Nephron (organoid): ENCODE measurements at regions not wholly inside any gene's neighbourhood (a gene's known extent, or its start where the extent isn't known, plus 50 kb on each side); places are given as distances from the start of the nearest gene placed in this dataset.
A peak's percentile ranks its signal among the peaks of the same experiment; 100 is the strongest.
"Not testable (repeated sequence)": the region's sequence is repeated elsewhere in the genome, so short reads cannot be mapped to it uniquely, and the experiment has no call there.

ENCODE experiments used
- H3K27ac Mint-ChIP-seq, 3 experiments: 2 replicates each; pipeline ENCODE4 v1.8.0; 2020; ENCODE audit warnings: mixed read lengths in 3 of 3, mild to moderate bottlenecking in 2 of 3, moderate library complexity in 1 of 3
- H3K27me3 Mint-ChIP-seq: 2 replicates; pipeline ENCODE4 v1.8.0; 2021; ENCODE audit warnings: low read depth, mild to moderate bottlenecking, moderate library complexity, mixed read lengths
- H3K36me3 Mint-ChIP-seq: 2 replicates; pipeline ENCODE4 v1.8.0; 2020; ENCODE audit warnings: low read depth, mixed read lengths
- H3K4me1 Mint-ChIP-seq: 2 replicates; pipeline ENCODE4 v1.8.0; 2020; ENCODE audit warnings: mixed read lengths
- H3K4me3 Mint-ChIP-seq, 3 experiments: 2 replicates each; pipeline ENCODE4 v1.8.0; 2020; ENCODE audit warnings: mild to moderate bottlenecking in 3 of 3, mixed read lengths in 3 of 3, moderate library complexity in 2 of 3
- H3K9me3 Mint-ChIP-seq: 2 replicates; pipeline ENCODE4 v1.8.0; 2020; ENCODE audit warnings: mixed read lengths
- CTCF ChIP-seq, 3 experiments: fragments of 200-600 bp; sonication (generic); IDR thresholded peaks; one replicate each; pipeline ENCODE4 v1.5.0; 2021; ENCODE audit warnings: antibody characterized with exemption in 3 of 3; ENCODE audit not compliant: unreplicated experiment in 3 of 3

GRCh38 chr11:89616999-89617602, 93.0 kb upstream of the TRIM77 start:
- H3K4me3 Mint-ChIP-seq, H3K4me1 Mint-ChIP-seq, H3K36me3 Mint-ChIP-seq, H3K27me3 Mint-ChIP-seq, H3K9me3 Mint-ChIP-seq: not testable (repeated sequence)
- peak overlapping the region; percentile 72 to 96 (median 86) for H3K27ac Mint-ChIP-seq
- TF ChIP-seq CTCF (IDR thresholded peaks at IDR 0.05; ENCODE audit: unreplicated experiment in 3 of 3), result peak; percentile 62 to 70 (median 63)

- H3K36me3 Mint-ChIP-seq, H3K27me3 Mint-ChIP-seq, H3K9me3 Mint-ChIP-seq, H3K4me3 Mint-ChIP-seq: not testable (repeated sequence)
- peaks cover 14% of the 10 kb centered on the region for H3K4me1 Mint-ChIP-seq
- H3K27ac Mint-ChIP-seq, result peak overlapping the region in 1 of 3 experiments; percentile 39
Measured at GRCh38 chr11:89620721-89621120, 89.4 kb upstream of the TRIM77 start.

- Mint-ChIP-seq H3K4me3 (no peak overlapping the region), H3K27me3 (no peaks in the 10 kb centered on the region), H3K4me1 (peaks cover 9% of the 10 kb centered on the region), H3K9me3 (no peaks in the 10 kb centered on the region), H3K27ac (no peak overlapping the region), H3K36me3 (no peaks in the 10 kb centered on the region)
- TF ChIP-seq CTCF (IDR thresholded peaks at IDR 0.05; ENCODE audit: unreplicated experiment in 3 of 3), result peak in 1 of 3 experiments; percentile 27
Measured at GRCh38 chr11:89625171-89625570, 84.9 kb upstream of the TRIM77 start.

- H3K36me3 Mint-ChIP-seq, result no peaks in the 10 kb centered on the region
- H3K4me1 Mint-ChIP-seq, result peaks cover 4% of the 10 kb centered on the region
- no peaks in the 10 kb centered on the region for H3K27me3 Mint-ChIP-seq
- H3K9me3 Mint-ChIP-seq, result no peaks in the 10 kb centered on the region
- H3K4me3 Mint-ChIP-seq, result no peak overlapping the region
- no peak for TF ChIP-seq CTCF (IDR thresholded peaks at IDR 0.05; ENCODE audit: unreplicated experiment in 3 of 3)
- H3K27ac Mint-ChIP-seq, result no peak overlapping the region
Measured at GRCh38 chr11:89626366-89626765, 83.7 kb upstream of the TRIM77 start.

GRCh38 chr11:89626881-89627280, 83.2 kb upstream of the TRIM77 start:
- H3K9me3 Mint-ChIP-seq, H3K36me3 Mint-ChIP-seq, H3K4me3 Mint-ChIP-seq, H3K27ac Mint-ChIP-seq, H3K27me3 Mint-ChIP-seq, H3K4me1 Mint-ChIP-seq: not testable (repeated sequence)

DNA sequence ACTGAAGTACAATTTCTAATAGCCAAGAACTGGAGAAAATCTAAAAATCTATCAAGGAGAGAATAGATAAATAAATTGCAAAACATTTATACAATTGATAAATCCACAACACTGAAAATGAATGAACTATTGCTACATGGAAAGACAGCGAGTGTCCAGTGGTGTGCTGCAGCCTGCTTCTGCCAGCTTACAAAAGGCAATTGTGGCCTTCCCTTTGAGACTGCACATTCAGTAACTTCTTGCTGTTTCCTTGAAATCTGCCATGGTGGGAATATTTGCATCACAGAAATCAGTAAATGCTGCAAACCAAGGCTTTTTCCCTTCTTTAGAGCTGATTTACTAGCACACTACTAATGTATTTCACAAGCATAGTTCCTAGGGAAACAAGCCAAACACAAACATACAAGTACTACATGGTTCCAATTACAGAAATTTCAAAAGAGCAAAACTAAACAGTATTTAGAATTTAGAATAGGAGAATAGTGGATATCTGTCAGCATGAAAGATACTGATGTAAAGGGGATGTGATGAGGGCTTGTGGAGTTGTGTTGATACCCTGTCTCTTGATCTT, 76.9 kb upstream of the TRIM77 start:
- no peaks in the 10 kb centered on the region for H3K9me3 Mint-ChIP-seq
- H3K4me1 Mint-ChIP-seq, result no peaks in the 10 kb centered on the region
- no peaks in the 10 kb centered on the region for H3K36me3 Mint-ChIP-seq
- no peak overlapping the region for H3K27ac Mint-ChIP-seq
- no peaks in the 10 kb centered on the region for H3K27me3 Mint-ChIP-seq
- H3K4me3 Mint-ChIP-seq, result no peak overlapping the region
- TF ChIP-seq CTCF (IDR thresholded peaks at IDR 0.05; ENCODE audit: unreplicated experiment in 3 of 3), result no peak

- H3K4me1 Mint-ChIP-seq, H3K4me3 Mint-ChIP-seq, H3K36me3 Mint-ChIP-seq, H3K9me3 Mint-ChIP-seq, H3K27ac Mint-ChIP-seq, H3K27me3 Mint-ChIP-seq: not testable (repeated sequence)
Measured at GRCh38 chr11:89640777-89641176, 69.3 kb upstream of the TRIM77 start.

- not testable (repeated sequence) for H3K27me3 Mint-ChIP-seq, H3K4me1 Mint-ChIP-seq, H3K4me3 Mint-ChIP-seq, H3K36me3 Mint-ChIP-seq, H3K27ac Mint-ChIP-seq, H3K9me3 Mint-ChIP-seq
Measured at GRCh38 chr11:89648232-89648631, 61.9 kb upstream of the TRIM77 start.

- H3K9me3 Mint-ChIP-seq, H3K27ac Mint-ChIP-seq, H3K36me3 Mint-ChIP-seq, H3K4me1 Mint-ChIP-seq, H3K4me3 Mint-ChIP-seq, H3K27me3 Mint-ChIP-seq: not testable (repeated sequence)
Measured at GRCh38 chr11:89648996-89649395, 61.1 kb upstream of the TRIM77 start.

DNA sequence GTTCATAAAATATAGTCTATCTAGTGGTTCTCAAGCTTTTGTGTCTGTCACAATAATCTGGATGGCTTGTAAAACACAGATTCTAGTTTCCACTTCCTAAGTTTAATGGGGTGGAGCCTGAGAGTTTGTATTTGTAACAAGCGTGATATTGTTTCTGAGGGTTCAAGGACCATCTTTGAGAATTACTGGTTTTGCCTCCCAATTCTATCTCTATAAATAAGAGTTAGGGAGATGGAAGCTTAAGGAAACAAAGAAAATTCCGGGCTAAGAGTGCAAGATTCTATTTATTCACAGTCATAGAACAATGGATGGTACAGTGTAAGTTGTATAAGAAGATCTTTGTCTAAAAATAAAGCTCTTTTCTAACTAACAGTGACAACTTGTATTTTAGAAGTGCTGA, 55.4 kb upstream of the TRIM77 start:
- not testable (repeated sequence) for H3K27ac Mint-ChIP-seq, H3K9me3 Mint-ChIP-seq, H3K4me1 Mint-ChIP-seq, H3K4me3 Mint-ChIP-seq, H3K36me3 Mint-ChIP-seq, H3K27me3 Mint-ChIP-seq

GRCh38 chr11:89658767-89659166, 51.3 kb upstream of the TRIM77 start:
- not testable (repeated sequence) for H3K9me3 Mint-ChIP-seq, H3K36me3 Mint-ChIP-seq

More at GRCh38 chr11:89658767-89659166, 51.3 kb upstream of the TRIM77 start:
- not testable (repeated sequence) for H3K4me1 Mint-ChIP-seq, H3K4me3 Mint-ChIP-seq, H3K27me3 Mint-ChIP-seq
- H3K27ac Mint-ChIP-seq, result peak overlapping the region in 1 of 3 experiments; percentile 16
